IMR-90 (cell line): ENCODE measurements at regions not wholly inside any gene's neighbourhood (a gene's known extent, or its start where the extent isn't known, plus 50 kb on each side); places are given as distances from the start of the nearest gene placed in this dataset.

Experiments
- ATAC-seq: fragments of 200-7000 bp; cut with Tn5 transposase; 2 replicates; pipeline ENCODE4 v1.9.1; 2020; ENCODE audit warnings: low read depth, mild to moderate bottlenecking, moderate library complexity
- BruUV-seq: library from RNA; stranded (reverse); fragments of 400-500 nt; replicated peaks from 2 replicates; lab custom pipeline; 2021; lab: Mats Ljungman, UMichigan
- CTCF ChIA-PET: fragments of 300-600 bp; formaldehyde crosslinking; extraction: SDS; loops from one replicate; lab custom pipeline; 2021; ENCODE audit warnings: antibody characterized with exemption; lab: Yijun Ruan, JAX
- POLR2A ChIA-PET: fragments of 300-600 bp; sonication (Branson Sonifier 250); formaldehyde crosslinking; loops from one replicate; lab custom pipeline; 2022; ENCODE audit warnings: antibody characterized with exemption; ENCODE audit not compliant: unreplicated experiment; lab: Charles Lee
- DNase-seq: peaks from one replicate; pipeline ENCODE4 v3.0.0; 2013
- H2AFZ ChIP-seq: replicated peaks from 2 replicates; pipeline ENCODE3; 2013; ENCODE audit warnings: low read length, mild to moderate bottlenecking; ENCODE audit not compliant: poor library complexity
- H2AK5ac ChIP-seq: 2 replicates; pipeline ENCODE4 v1.6.1; 2013; ENCODE audit warnings: low read depth, low read length, inconsistent platforms
- H2AK9ac ChIP-seq: replicated peaks from 2 replicates; pipeline ENCODE3; 2013; ENCODE audit warnings: mild to moderate bottlenecking, low read depth, low read length, moderate library complexity; ENCODE audit not compliant: poor library complexity
- H2BK120ac ChIP-seq: 2 replicates; pipeline ENCODE4 v1.6.1; 2013; ENCODE audit warnings: low read depth, low read length, inconsistent platforms
- H2BK15ac ChIP-seq: 3 replicates; pipeline ENCODE4 v1.6.1; 2013; ENCODE audit warnings: low read depth, low read length, inconsistent platforms
- H2BK20ac ChIP-seq: 2 replicates; pipeline ENCODE4 v1.6.1; 2013; ENCODE audit warnings: low read depth, mild to moderate bottlenecking, inconsistent platforms, low read length, moderate library complexity
- H2BK5ac ChIP-seq: 2 replicates; pipeline ENCODE4 v1.6.1; 2013; ENCODE audit warnings: mild to moderate bottlenecking, low read depth, low read length, inconsistent platforms; ENCODE audit not compliant: poor library complexity, severe bottlenecking
- H3K14ac ChIP-seq: replicated peaks from 2 replicates; pipeline ENCODE4 v1.6.1; 2013; ENCODE audit warnings: low read depth, low read length, inconsistent platforms
- H3K18ac ChIP-seq: 2 replicates; pipeline ENCODE4 v1.6.1; 2013; ENCODE audit warnings: low read depth, low read length, control low read depth
- H3K23ac ChIP-seq: 2 replicates; pipeline ENCODE4 v1.6.1; 2013; ENCODE audit warnings: low read depth, low read length, inconsistent platforms
- H3K27ac ChIP-seq: 2 replicates; pipeline ENCODE4 v1.5.1; 2013; ENCODE audit warnings: mild to moderate bottlenecking, control low read depth, low read length; ENCODE audit not compliant: insufficient read depth
- H3K27me3 ChIP-seq: 2 replicates; pipeline ENCODE4 v1.6.1; 2013; ENCODE audit warnings: low read length; ENCODE audit not compliant: control insufficient read depth, insufficient read depth
- H3K36me3 ChIP-seq: 2 replicates; pipeline ENCODE4 v1.6.1; 2013; ENCODE audit warnings: low read length, mixed read lengths; ENCODE audit not compliant: control insufficient read depth, insufficient read depth
- H3K4ac ChIP-seq: 2 replicates; pipeline ENCODE4 v1.6.1; 2013; ENCODE audit warnings: low read depth, low read length, inconsistent platforms
- H3K4me1 ChIP-seq: 2 replicates; pipeline ENCODE4 v1.6.1; 2013; ENCODE audit warnings: low read length, mixed read lengths; ENCODE audit not compliant: control insufficient read depth, insufficient read depth
- H3K4me2 ChIP-seq: 2 replicates; pipeline ENCODE4 v1.6.1; 2013; ENCODE audit warnings: low read depth, mild to moderate bottlenecking, control low read depth, low read length, moderate library complexity
- H3K4me3 ChIP-seq: 2 replicates; pipeline ENCODE4 v1.5.1; 2013; ENCODE audit warnings: low read depth, mild to moderate bottlenecking, control low read depth, low read length, moderate library complexity; ENCODE audit not compliant: insufficient read depth
- H3K56ac ChIP-seq: 2 replicates; pipeline ENCODE4 v1.6.1; 2013; ENCODE audit warnings: low read length, inconsistent platforms; ENCODE audit not compliant: insufficient read depth; ENCODE audit errors: extremely low read depth
- H3K79me1 ChIP-seq, 2 experiments: 2 replicates each; pipeline ENCODE4 v1.6.1; 2013; ENCODE audit warnings: low read length in 2 of 2, inconsistent platforms in 1 of 2, low read depth in 1 of 2
- H3K9ac ChIP-seq: 2 replicates; pipeline ENCODE4 v1.6.1; 2013; ENCODE audit warnings: low read depth, low read length, control low read depth
- H3K9me1 ChIP-seq: 2 replicates; pipeline ENCODE4 v1.6.1; 2013; ENCODE audit warnings: low read length, inconsistent platforms; ENCODE audit not compliant: insufficient read depth
- H3K9me3 ChIP-seq: 2 replicates; pipeline ENCODE4 v1.6.1; 2013; ENCODE audit warnings: low read length; ENCODE audit not compliant: control insufficient read depth, insufficient read depth
- H4K20me1 ChIP-seq: 2 replicates; pipeline ENCODE4 v1.6.1; 2013; ENCODE audit warnings: low read length, inconsistent platforms; ENCODE audit not compliant: insufficient read depth
- H4K5ac ChIP-seq: 2 replicates; pipeline ENCODE4 v1.6.1; 2013; ENCODE audit warnings: mild to moderate bottlenecking, low read depth, low read length, control low read depth
- H4K8ac ChIP-seq, 2 experiments: 2 replicates each; pipeline ENCODE4 v1.6.1; 2013; ENCODE audit warnings: low read depth in 2 of 2, low read length in 2 of 2, control low read depth in 1 of 2, inconsistent platforms in 1 of 2
- H4K91ac ChIP-seq: 2 replicates; pipeline ENCODE4 v1.6.1; 2013; ENCODE audit warnings: low read depth, low read length, inconsistent platforms; ENCODE audit not compliant: insufficient read depth
- CHD1 ChIP-seq: IDR thresholded peaks from 2 replicates; pipeline ENCODE4 v1.6.1; 2012; ENCODE audit warnings: low read depth, low read length, improper control_type of control experiment
- RAD21 ChIP-seq: IDR thresholded peaks from 2 replicates; pipeline ENCODE4 v1.6.1; 2012; ENCODE audit warnings: low read length, improper control_type of control experiment
- RFX5 ChIP-seq: IDR thresholded peaks from 2 replicates; pipeline ENCODE4 v1.8.0; 2012; ENCODE audit warnings: low read depth, mild to moderate bottlenecking, low read length, moderate library complexity
- WGBS, 2 experiments: methylation state at CpG; one replicate each; pipeline versions ENCODE4 v1.1.5 to v1.1.7; 2013; ENCODE audit warnings: missing lambda C conversion rate in 2 of 2; ENCODE audit not compliant: insufficient read length in 1 of 2; ENCODE audit errors: extremely low coverage in 2 of 2; 5-methylcytosine and 5-hydroxymethylcytosine counted together
- dilution Hi-C: fragments of 300-500 bp; cut with HindIII; formaldehyde crosslinking; loops from one replicate; pipeline ENCODE4 v1.14.3; 2018; ENCODE audit warnings: low sequenced_read_pairs; ENCODE audit not compliant: unreplicated experiment
- in situ Hi-C: fragments of 300-500 bp; cut with MboI; formaldehyde crosslinking; loops from 3 replicates; pipeline ENCODE4 v1.14.3; 2019; ENCODE audit warnings: low sequenced_read_pairs, inconsistent platforms, mixed read lengths
- intact Hi-C: fragments of 100-400 bp; cut with micrococcal nuclease; formaldehyde crosslinking; loops from 2 replicates; pipeline ENCODE4 v1.10.0; 2022

DNA sequence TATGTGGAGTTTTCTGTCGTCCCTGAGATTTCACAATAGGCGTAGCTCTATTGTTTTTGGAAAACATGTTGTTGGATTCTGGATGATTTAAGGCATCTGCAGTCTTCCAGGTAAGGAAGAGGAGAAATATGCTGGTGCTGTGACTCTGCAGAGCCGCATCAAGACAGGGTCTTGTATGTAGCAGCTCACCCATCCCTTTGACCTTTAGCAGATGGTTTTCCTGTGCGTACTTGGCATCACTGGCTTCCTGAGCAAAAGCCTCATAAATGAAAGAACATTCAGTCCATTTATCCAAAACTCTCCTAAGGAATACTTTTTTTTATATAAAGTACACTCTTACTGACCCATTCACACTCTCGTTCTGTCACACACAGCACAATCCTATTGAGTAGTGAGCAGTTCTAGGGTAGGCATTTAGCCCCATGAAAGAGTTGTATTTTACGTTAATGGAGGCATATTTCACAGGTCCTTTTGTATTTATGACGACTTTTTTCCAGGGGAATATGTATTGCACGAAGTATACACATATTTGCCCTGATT, 443.9 kb downstream of the STK39 start:
- Histone ChIP-seq H3K27ac (no peak overlapping the region), H2BK5ac (no peak overlapping the region), H3K56ac (no peak overlapping the region), H3K14ac (no peak overlapping the region), H2BK15ac (no peak overlapping the region), H3K9me3 (no peaks in the 10 kb centered on the region), H3K4me3 (no peak overlapping the region), H3K36me3 (no peaks in the 10 kb centered on the region), H3K4me1 (no peaks in the 10 kb centered on the region), H4K8ac (no peak overlapping the region), H3K4me2 (no peak overlapping the region), H3K23ac (no peak overlapping the region), H2BK20ac (no peak overlapping the region), H3K27me3 (no peaks in the 10 kb centered on the region), H3K9me1 (no peaks in the 10 kb centered on the region), H3K79me1 (no peaks in the 10 kb centered on the region), H3K4ac (no peak overlapping the region), H4K91ac (no peak overlapping the region), H3K9ac (no peak overlapping the region), H4K20me1 (no peaks in the 10 kb centered on the region), H2AK5ac (no peak overlapping the region), H2BK120ac (no peak overlapping the region), H2AK9ac (no peak overlapping the region), H3K18ac (no peak overlapping the region), H2AFZ (no peak overlapping the region), H4K5ac (no peak overlapping the region)
- in situ Hi-C loops: no loop called here
- POLR2A ChIA-PET: no interaction called here
- no peak for ATAC-seq
- BruUV-seq: no TSS peak
- CTCF ChIA-PET: interaction anchor here (0.6 kb wide), 1 partner anchor 192 kb away, joined by 3 read pairs; no protein-coding TSS in a partner anchor
- TF ChIP-seq RFX5 (no peak), RAD21 (no peak), CHD1 (no peak)
- 63% methylated on average over 4 of the region's 8 CpGs; no CpG with 5 or more reads in 1 of the 2 experiments for WGBS, 2 experiments
- no peak for DNase-seq
- dilution Hi-C loops: no loop called here
- intact Hi-C loops: no loop called here
